ENCODE measurements at regions not wholly inside any gene's neighbourhood (a gene's known extent, or its start where the extent isn't known, plus 50 kb on each side); places are given as distances from the start of the nearest gene placed in this dataset.
A peak's percentile ranks its signal among the peaks of the same experiment; 100 is the strongest.

GRCh38 chr9:103803245-103803644 lies 290.9 kb upstream of the SMC2 start:
- DNase-seq: no peak

GRCh38 chr9:103804077-103804735 lies 289.9 kb upstream of the SMC2 start:
- DNase-seq: no peak

- no peak for DNase-seq
Measured at GRCh38 chr9:103809745-103810144, 284.4 kb upstream of the SMC2 start.

GRCh38 chr9:103811462-103811861 lies 282.6 kb upstream of the SMC2 start:
- no peak for DNase-seq

- no peak for DNase-seq
Measured at GRCh38 chr9:103816146-103816545, 278.0 kb upstream of the SMC2 start.

GRCh38 chr9:103819936-103820335 lies 274.2 kb upstream of the SMC2 start:
- DNase-seq: no peak

- no peak for DNase-seq
Measured at GRCh38 chr9:103821115-103821514, 273.0 kb upstream of the SMC2 start.

GRCh38 chr9:103837940-103838339 lies 256.2 kb upstream of the SMC2 start:
- no peak for DNase-seq

- DNase-seq: no peak
Measured at GRCh38 chr9:103839197-103839596, 254.9 kb upstream of the SMC2 start.

GRCh38 chr9:103867886-103868285 lies 226.2 kb upstream of the SMC2 start:
- DNase-seq: no peak

GRCh38 chr9:103872811-103873210 lies 221.3 kb upstream of the SMC2 start:
- DNase-seq: no peak

GRCh38 chr9:103881419-103881818 lies 212.7 kb upstream of the SMC2 start:
- no peak for DNase-seq

GRCh38 chr9:103889989-103890388 lies 204.1 kb upstream of the SMC2 start:
- DNase-seq: no peak

- no peak for DNase-seq
Measured at GRCh38 chr9:103894184-103894583, 199.9 kb upstream of the SMC2 start.

- no peak for DNase-seq
Measured at GRCh38 chr9:103898550-103898949, 195.6 kb upstream of the SMC2 start.

GRCh38 chr9:103899866-103900265 lies 194.2 kb upstream of the SMC2 start:
- DNase-seq: no peak

GRCh38 chr9:103900466-103900865 lies 193.6 kb upstream of the SMC2 start:
- peak; percentile 3 for DNase-seq

GRCh38 chr9:103902263-103902662 lies 191.8 kb upstream of the SMC2 start:
- DNase-seq: no peak

- no peak for DNase-seq
Measured at GRCh38 chr9:103904242-103904641, 189.9 kb upstream of the SMC2 start.

- no peak for DNase-seq
Measured at GRCh38 chr9:103913899-103914298, 180.2 kb upstream of the SMC2 start.

- no peak for DNase-seq
Measured at GRCh38 chr9:103919605-103920209, 174.4 kb upstream of the SMC2 start.

- DNase-seq: no peak
Measured at GRCh38 chr9:103928442-103928841, 165.7 kb upstream of the SMC2 start.

GRCh38 chr9:103941104-103941503 lies 153.0 kb upstream of the SMC2 start:
- DNase-seq: no peak

GRCh38 chr9:103942200-103942599 lies 151.9 kb upstream of the SMC2 start:
- DNase-seq: no peak

- no peak for DNase-seq
Measured at GRCh38 chr9:103942651-103943050, 151.5 kb upstream of the SMC2 start.

Data from NCI-H446 treated with DMSO at 0.1 percent for 48 hours (cell line).